Stomach (tissue), 4 donors: ENCODE measurements at regions not wholly inside any gene's neighbourhood (a gene's known extent, or its start where the extent isn't known, plus 50 kb on each side); places are given as distances from the start of the nearest gene placed in this dataset.

Experiments used
- POLR2A ChIP-seq, 4 donors: fragments of 450-650 bp; IDR thresholded peaks; one replicate each; pipeline ENCODE4 v1.6.1; 2016; ENCODE audit warnings: antibody characterized with exemption in 4 of 4, control low read depth in 2 of 4, mild to moderate bottlenecking in 1 of 4, moderate library complexity in 1 of 4
- POLR2AphosphoS5 ChIP-seq, 3 donors: sonication (generic); formaldehyde crosslinking; IDR thresholded peaks; one replicate each; pipeline ENCODE4 v1.6.1; 2016; ENCODE audit warnings: antibody characterized with exemption in 3 of 3
- TF ChIP-seq, protein P1 (sequence below), 7 experiments: fragments of 450-650 bp in 4 of 7; fragments of 200-600 bp in 3 of 7; sonication (generic) in 3 of 7; IDR thresholded peaks; one replicate each; pipeline ENCODE4 v1.5.1; 2016 to 2019; ENCODE audit warnings: antibody characterized with exemption in 7 of 7, control low read depth in 2 of 7, mild to moderate bottlenecking in 1 of 7

DNA sequence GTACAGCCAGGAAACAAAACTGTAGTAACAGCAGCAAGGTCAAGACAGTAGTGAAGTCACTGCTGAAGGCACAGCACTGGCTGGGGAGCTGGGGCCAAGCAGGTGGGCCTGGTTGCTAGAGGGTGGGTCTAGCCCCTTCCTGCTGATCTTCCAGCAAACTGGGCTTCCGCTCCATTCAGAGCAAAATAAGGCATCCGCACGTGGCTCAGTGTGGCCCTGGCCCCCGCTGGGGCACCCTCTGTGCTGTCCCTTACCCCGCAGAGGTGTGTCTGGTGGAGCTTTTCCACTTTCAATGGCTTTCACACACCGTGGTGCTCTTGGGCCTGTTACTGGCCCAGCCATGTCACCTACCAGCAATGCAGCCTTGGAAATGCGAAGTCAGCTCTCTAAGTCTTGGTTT lies 162.4 kb upstream of the B3GAT1 start:
- TF ChIP-seq, protein P1, sequence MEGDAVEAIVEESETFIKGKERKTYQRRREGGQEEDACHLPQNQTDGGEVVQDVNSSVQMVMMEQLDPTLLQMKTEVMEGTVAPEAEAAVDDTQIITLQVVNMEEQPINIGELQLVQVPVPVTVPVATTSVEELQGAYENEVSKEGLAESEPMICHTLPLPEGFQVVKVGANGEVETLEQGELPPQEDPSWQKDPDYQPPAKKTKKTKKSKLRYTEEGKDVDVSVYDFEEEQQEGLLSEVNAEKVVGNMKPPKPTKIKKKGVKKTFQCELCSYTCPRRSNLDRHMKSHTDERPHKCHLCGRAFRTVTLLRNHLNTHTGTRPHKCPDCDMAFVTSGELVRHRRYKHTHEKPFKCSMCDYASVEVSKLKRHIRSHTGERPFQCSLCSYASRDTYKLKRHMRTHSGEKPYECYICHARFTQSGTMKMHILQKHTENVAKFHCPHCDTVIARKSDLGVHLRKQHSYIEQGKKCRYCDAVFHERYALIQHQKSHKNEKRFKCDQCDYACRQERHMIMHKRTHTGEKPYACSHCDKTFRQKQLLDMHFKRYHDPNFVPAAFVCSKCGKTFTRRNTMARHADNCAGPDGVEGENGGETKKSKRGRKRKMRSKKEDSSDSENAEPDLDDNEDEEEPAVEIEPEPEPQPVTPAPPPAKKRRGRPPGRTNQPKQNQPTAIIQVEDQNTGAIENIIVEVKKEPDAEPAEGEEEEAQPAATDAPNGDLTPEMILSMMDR (IDR thresholded peaks at IDR 0.05) = no peak
- TF ChIP-seq POLR2AphosphoS5 (IDR thresholded peaks at IDR 0.05) (no peak), POLR2A (IDR thresholded peaks at IDR 0.05) (no peak)
